ENCODE measurements at regions not wholly inside any gene's neighbourhood (a gene's known extent, or its start where the extent isn't known, plus 50 kb on each side); places are given as distances from the start of the nearest gene placed in this dataset.
A peak's percentile ranks its signal among the peaks of the same experiment; 100 is the strongest.

DNA sequence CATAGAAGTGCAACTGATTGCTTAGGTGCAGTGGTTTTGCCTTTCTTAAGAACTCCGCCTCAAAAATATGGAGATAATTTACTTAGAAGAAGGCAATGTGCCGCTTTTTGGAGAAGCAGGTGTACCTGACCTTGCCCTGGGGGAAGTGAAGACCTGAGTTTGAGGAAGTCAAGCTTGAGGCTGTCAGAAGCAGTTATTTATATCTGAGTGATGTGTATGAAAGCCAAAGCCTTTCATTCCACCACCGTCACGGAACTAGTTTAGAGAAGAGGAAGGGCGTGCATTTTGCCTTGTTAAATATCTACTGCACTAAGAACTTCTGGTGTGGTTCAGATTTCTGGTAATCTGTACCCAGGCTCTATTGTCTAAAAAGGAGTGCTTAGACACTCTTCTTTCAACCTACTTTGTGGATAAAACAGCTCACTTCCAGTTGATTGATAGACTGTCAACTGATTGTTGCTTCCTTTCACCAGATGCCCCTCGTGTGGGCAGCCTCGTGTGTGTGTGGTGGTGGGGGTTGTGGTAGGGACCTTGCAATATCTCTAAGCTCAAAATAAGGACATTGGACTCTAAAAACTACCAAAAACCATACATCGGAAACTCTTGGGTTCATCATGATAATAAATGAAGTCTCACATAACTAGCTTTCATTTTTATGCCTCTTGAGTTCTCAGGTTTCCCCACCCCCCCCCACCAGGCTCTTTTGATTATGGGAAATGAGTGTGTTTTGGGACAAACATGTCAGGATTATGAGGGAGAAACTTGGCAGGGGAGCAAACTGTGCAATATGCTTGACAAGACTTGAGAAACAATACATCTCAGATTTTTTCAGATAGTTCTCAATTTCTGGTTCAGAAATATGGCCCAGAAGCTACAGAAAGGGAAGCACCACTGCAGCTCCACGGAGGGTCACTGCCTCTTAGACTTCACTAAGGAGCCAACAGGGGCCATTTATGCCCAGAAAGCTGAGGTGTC, 78.6 kb downstream of the ARF6 start:
- DNase-seq: no peak

GRCh38 chr14:49972131-49972671, 79.3 kb downstream of the ARF6 start:
- peak; percentile 16 for DNase-seq

DNA sequence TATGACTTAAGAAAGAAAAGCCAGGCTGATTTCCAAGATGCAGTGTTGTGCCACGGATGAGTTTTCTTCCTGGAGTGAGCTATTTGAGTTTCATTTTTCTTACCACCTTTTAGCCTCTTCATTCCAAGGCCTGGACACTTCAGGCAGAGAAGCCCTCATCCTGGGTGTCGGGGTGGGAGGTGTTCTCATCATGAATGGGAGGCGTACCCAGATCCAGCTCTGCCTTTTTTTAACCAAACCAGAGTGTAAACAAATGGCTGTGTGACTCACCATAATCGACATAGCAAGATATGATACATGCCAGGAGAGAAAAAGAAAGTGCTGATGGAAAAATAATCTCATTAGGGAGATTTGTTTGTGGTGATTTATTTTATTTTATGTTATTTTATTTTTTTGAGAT, 79.9 kb downstream of the ARF6 start:
- peak; percentile 90 for DNase-seq

DNA sequence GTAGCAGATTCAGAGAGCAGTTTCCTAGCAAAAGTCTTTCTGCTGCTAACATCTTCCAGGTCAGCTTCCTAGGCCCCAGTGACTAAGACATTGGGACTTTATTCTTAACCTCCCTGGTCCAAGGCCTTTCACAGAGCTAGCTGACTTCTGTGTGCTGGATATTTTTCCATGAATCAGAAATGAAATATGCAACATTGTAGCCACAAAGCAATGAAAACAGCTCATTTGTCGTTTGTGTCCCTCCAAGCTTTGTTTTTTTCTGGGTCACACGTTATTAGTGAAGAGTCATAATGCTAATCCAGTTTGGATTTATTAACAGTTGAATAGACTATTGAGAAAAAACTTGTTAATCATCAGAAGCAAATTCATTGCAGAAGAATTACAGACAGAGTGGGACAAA, 82.4 kb downstream of the ARF6 start:
- DNase-seq: peak; percentile 80

DNA sequence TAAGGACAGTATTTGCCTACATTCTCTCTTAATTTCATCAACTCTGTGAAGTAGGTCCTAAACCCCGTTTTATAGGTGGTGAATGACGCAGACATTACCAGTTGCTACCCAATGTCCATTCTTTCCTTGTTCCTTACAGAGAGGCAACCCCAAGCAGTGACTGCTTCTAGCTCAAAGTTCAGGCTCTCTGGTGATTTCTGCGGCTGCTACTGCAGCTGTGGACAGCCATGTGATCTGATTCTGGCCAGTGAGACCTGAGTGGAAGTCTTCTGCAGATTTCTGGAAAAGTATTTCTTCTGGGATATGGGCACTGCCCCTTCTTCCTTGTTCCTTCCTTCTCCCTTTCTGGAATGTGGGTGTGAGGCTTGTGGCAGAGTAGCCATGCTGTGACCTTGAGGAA, 82.9 kb downstream of the ARF6 start:
- no peak for DNase-seq

DNA sequence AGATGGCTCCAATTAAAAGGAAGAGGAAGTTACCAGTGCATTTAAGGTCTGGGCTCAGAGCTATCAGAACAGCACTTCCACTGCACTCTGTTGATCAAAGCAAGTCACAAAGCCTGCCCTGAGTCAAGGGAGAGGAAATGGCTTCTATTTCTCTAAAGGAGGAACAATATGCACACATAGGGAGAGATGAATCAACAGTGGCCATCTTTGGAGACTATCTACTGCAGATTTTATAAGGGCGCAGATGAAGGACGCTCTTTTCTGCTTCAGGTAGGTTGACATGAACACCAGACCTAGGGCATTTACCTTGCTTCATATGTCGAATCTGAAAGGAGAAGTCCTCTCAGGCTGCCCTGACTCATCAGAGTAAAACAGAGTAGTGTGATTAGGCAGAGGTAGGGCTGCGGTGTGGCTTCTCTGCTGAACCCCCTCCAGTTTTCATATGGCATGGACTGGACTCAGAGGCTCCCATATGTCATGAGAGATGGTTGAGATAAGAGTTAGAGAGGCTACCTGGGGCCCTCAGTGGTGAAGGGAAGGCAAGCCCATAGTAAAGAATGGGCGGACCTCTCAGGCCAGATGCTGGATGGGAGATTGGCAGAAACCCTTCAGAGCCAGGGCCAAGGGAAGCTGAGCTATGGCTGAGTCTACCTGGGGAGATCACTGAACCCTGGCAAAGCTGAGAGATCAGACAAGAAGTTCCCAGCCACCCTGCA, 84.4 kb downstream of the ARF6 start:
- DNase-seq: no peak

DNA sequence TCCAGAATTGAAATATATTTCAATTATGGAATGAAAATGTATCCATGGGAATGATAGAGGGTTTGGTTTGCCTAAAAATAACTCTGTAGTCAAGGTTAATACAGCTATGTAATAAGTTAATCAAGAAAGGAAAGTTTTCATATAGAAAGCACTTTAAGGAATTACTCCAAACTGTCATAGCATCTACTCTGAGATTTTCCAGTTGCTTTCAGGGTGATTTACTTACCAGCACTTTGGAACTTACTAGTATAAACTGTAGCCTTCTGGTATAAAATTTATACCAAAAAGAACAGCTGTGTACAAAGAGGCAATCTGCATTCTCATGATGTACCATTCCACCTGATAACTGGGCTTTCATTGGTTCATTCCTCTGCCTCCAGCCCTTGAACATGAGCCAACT, 87.1 kb downstream of the ARF6 start:
- no peak for DNase-seq

DNA sequence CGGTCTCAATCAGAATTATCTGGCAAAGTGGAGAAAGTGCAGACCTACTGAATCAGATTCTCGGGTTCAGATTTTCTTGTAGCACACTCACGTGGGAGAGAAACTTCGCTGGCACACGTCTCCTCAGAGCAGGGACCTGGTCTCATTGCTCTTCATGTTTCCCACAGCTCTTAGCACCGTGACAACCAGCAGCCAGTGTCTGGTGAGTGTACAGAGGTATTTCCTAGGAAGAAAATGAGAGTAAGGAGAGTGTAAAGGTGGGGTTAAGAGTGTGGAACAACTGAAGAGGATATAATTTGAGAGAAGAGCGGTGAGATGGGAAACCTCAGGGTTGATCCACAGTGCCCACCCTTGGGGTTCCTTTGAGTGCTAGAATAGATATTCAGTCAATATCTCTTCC, 89.2 kb downstream of the ARF6 start:
- no peak for DNase-seq

GRCh38 chr14:49982501-49982951, 89.6 kb downstream of the ARF6 start:
- no peak for DNase-seq

DNA sequence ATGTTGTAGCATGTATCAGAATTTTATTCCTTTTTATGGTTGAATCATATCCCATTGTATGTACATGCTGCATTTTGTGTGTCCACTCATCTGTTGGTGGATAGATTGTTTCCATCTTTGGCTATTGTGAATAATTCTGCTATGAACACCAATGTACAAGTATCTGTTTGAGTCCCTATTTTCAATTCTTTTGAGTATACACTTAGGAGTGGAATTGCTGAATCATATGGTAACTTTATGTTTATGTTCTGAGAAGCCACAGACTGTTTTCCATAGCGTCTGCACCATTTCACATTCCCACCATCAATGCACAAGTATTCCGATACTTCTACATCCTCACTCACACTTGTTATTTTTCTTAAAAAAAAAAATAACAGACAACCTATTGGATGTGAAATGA, 91.5 kb downstream of the ARF6 start:
- no peak for DNase-seq

- no peak for DNase-seq
These were observed 93.6 kb downstream of the ARF6 start for GRCh38 chr14:49986343-49987014.

- no peak for DNase-seq
These were observed 95.5 kb downstream of the ARF6 start for GRCh38 chr14:49988080-49988990.

- DNase-seq: no peak
These were observed 97.1 kb downstream of the ARF6 start for GRCh38 chr14:49989966-49990365.

- no peak for DNase-seq
These were observed 98.6 kb downstream of the ARF6 start for GRCh38 chr14:49991491-49991890.

DNA sequence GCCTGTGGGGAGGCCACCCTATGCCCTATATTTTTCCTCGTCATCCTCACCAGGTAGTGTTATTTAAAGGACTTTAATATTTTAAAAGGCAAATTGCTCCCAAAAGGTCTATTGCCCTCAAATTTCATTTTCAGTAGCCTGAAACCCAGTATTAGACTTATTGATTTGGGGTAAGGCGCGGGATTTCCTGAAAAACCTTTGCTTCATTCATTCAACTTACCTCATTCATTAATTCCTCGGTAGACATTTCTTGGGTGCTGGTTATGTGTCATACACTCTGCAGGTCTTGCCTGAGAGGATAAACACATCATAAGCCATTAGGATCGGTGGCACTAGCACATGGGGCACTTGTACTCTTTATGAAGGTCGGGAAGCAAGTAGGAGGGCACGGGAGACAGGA, 99.2 kb downstream of the ARF6 start:
- DNase-seq: no peak

DNA sequence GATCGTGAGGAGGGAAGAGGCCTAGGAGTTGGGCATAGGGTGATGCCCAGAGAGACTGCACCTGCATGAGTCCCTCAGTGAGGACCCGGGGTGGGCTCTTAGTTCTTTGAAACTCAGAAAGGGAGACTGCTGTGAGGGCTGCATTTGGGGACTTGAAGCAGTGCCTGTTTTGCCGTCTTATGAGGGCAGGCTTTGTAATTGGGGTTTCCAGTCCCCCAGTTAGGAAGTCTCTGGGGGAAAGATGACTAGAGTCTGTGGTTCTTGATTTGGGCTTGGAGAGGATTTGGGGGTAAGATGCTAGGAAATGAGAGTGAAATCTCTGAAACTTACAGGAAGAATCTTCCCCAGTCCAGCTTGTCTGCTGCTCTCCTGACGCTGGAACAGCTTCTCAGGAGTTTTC, 99.6 kb downstream of the ARF6 start:
- DNase-seq: no peak

GRCh38 chr14:49992901-49993339, 100.0 kb downstream of the ARF6 start:
- DNase-seq: no peak

DNA sequence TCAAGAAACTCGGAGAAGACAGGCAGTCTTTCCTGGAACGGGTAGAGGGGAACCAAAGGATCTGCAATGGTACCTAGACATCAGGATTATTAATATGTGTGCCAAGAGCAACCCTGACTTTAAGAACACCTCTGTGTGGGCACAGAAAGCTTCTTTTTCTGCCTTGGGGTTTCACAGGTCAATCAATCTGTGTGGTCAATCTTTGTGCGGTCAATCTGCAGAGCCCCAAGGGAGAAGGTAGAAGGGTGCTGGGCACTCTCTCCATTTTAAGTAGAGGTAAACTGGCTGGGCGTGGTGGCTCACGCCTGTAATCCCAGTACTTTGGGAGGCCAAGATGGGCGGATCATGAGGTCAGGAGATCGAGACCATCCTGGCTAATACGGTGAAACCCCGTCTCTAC, 100.7 kb downstream of the ARF6 start:
- no peak for DNase-seq

DNA sequence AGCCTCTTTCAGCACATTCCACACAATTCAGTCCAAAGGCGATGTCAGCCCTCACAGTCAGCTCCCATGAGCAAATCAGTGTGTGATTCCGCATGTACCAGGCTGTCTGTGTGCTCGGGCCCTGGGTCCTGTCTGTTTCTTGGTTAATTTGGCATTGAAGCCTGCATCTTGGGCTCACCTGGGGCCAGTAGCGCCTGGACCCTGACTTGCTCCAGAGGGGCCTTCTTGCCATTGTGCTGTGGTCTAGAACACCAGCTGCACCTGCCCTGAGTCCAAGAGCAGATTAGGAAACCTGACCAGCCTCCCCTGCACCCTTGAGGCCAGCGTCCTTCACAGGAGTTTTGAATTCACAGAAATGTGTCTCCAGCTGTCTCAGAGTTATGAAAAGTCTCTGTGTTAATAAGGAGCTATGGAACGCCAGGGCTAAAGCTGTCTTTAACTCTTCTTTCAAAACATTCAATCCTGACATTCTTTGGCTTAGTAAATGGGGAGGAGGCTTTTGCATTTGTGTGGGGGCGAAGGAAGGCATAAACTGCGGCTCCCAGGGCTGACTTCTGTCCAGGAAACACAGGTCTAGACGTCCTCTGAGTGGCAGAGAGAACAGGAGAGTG, 102.2 kb downstream of the ARF6 start:
- DNase-seq: no peak

- no peak for DNase-seq
These were observed 105.1 kb downstream of the ARF6 start for GRCh38 chr14:49997991-49998390.

DNA sequence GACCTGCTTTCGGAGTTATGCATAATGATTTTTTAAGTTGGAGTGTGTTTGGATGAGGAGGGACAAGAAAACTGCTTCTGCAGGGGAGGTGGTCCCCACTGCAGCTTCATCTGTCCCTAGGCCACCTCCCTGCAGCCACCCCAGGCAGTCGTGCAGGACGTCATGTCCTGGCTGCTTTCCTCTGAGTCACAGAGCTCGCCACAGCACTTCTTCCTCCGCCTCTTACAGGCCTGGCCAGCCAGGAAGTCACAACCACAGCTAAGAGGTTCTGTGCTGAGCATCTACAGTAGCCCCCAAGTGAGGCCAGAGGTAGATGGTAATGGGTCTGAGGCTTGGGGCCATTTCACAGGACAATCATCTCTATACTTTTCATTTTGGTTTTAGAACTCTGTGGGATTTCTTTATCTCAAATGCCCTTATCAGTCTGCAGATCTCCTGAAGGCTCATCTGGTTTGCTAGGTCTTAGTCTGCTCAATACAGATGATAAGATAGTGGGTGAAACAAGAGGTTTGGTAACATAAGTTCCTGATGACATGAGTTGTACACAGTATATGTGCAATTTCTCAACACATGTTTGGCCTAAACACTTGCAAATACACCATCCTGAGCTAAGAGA, 106.4 kb downstream of the ARF6 start:
- DNase-seq: no peak

All from NCI-H226 (cell line).